GM18505 (cell line): ENCODE measurements at regions not wholly inside any gene's neighbourhood (a gene's known extent, or its start where the extent isn't known, plus 50 kb on each side); places are given as distances from the start of the nearest gene placed in this dataset.
"Not testable (repeated sequence)": the region's sequence is repeated elsewhere in the genome, so short reads cannot be mapped to it uniquely, and the experiment has no call there.

Source experiments
- ATAC-seq: cut with Tn5 transposase; IDR thresholded peaks from one replicate; pipeline ENCODE4 v1.9.1; 2021; ENCODE audit not compliant: unreplicated experiment
- POLR2A ChIP-seq: IDR thresholded peaks from 4 replicates; pipeline ENCODE4 v1.6.1; 2011; ENCODE audit warnings: borderline replicate concordance; ENCODE audit not compliant: insufficient read depth, insufficient read length; ENCODE audit errors: extremely low read depth

DNA sequence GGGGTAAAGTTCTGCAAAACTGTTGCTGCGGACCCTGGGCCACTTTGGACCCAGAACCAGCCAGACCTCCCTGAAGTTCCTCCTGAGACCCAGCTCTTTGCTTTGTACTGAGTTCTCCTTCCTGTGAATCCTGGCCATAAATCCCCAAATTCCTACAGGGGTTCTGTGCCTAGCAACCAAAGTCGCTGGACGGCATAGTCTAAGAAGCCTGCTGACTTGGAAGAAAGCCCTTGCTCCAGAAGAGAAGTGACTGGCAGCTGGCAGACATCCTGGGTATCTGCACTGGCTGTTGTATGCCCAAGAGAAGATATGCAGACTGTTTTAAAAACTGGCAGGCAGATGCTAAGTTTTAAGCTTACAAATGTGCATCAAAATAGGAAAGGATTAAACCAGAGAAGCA is 99.9 kb upstream of the SLC24A4 start:
- no peak for ATAC-seq
- TF ChIP-seq POLR2A, result no peak

DNA sequence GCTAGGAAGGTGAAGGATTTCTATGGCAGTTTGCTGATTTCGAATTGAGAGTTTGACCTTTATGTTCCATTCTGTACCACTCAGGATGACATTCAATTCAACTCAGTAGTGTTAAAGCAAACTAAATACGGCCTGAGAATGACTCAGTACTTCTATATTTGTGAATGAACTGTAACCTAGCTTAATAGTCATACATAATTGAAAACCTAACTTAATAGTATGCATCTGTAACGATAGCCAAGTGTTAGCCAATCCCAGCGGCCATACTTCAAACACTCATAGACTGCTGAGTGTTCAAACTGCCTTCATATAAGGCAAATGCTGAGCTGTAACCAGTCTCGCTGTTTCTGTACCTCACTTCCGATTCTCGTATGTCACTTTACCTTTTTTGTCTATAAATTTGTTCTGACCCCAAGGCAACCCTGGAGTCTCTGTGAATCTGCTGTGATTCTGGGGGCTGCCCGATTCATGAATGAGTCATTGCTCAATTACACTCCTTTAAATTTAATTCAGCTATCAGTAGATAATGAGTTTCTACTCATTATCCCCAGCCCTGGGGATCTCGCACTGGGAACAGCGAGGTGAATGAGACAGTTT is 98.5 kb upstream of the SLC24A4 start:
- no peak for ATAC-seq
- no peak for TF ChIP-seq POLR2A

- no peak for ATAC-seq
- TF ChIP-seq POLR2A, result no peak
Observed at GRCh38 chr14:92225731-92226130, 97.2 kb upstream of the SLC24A4 start.

DNA sequence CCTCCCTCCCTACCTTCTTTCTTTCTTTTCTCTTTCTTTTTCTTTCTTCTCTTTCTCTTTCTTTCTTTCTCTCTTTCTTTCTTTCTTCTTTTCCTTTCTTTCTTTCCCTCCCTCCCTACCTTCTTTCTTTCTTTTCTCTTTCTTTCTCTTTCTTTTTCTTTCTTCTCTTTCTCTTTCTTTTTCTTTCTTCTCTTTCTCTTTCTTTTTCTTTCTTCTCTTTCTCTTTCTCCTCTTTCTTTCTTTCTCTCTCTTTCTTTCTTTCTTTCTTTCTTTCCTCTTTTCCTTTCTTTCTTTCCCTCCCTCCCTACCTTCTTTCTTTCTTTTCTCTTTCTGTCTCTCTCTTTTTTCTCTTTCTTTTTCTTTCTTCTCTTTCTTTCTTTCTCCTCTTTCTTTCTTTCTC is 96.8 kb upstream of the SLC24A4 start:
- ATAC-seq, result not testable (repeated sequence)

GRCh38 chr14:92236243-92236900 is 86.6 kb upstream of the SLC24A4 start:
- no peak for TF ChIP-seq POLR2A
- ATAC-seq, result no peak

DNA sequence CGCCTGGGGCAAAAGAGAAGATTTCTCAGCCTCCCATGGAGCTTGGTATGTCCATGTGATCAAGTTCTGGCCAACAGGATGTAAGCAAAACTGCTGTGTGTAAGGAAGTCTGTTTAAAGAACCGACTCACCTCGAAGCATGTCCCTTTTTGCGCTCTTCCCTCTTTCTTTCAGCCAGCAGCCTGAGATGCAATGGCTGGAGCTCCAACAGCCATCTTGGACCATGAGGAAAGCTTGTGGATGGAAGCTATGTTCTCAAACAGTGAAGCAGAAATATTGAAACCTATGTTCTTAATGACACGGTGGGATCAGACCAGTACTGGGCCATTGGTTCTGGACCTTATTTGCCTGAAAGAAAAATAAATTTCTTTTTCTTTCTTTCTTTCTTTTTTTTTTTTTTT is 82.3 kb upstream of the SLC24A4 start:
- ATAC-seq, result no peak
- no peak for TF ChIP-seq POLR2A

- ATAC-seq, result no peak
- no peak for TF ChIP-seq POLR2A
Observed at GRCh38 chr14:92241966-92242595, 80.9 kb upstream of the SLC24A4 start.

GRCh38 chr14:92244805-92245204 is 78.2 kb upstream of the SLC24A4 start:
- TF ChIP-seq POLR2A, result no peak
- ATAC-seq, result no peak

DNA sequence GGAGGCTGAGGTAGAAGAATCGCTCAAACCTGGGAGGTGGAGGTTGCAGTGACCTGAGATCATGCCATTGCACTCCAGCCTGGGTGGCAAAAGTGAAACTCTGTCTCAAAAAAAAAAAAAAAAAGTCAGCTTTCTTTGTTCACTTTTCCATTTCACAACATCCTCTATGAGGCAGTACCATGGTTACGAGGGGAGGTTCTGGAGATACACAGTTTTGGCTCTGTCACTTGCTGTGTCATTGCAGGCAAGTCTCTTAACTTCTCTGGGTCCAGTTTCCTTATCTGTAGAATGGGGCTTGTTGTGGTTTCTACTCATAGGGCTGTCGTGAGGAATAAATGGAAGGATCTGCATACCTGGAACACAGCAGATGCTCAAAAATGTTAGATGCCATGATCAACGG is 75.6 kb upstream of the SLC24A4 start:
- ATAC-seq, result no peak
- TF ChIP-seq POLR2A, result no peak

- no peak for ATAC-seq
- TF ChIP-seq POLR2A, result no peak
Observed at GRCh38 chr14:92247947-92248346, 75.0 kb upstream of the SLC24A4 start.

GRCh38 chr14:92248696-92249095 is 74.3 kb upstream of the SLC24A4 start:
- TF ChIP-seq POLR2A, result no peak
- ATAC-seq, result no peak

- ATAC-seq, result not testable (repeated sequence)
Observed at GRCh38 chr14:92250366-92250765, 72.6 kb upstream of the SLC24A4 start.

GRCh38 chr14:92252323-92252722 is 70.6 kb upstream of the SLC24A4 start:
- no peak for ATAC-seq
- TF ChIP-seq POLR2A, result no peak

GRCh38 chr14:92253381-92253894 is 69.5 kb upstream of the SLC24A4 start:
- no peak for ATAC-seq
- TF ChIP-seq POLR2A, result no peak

- no peak for ATAC-seq
- TF ChIP-seq POLR2A, result no peak
Observed at GRCh38 chr14:92254786-92255185, 68.2 kb upstream of the SLC24A4 start.

DNA sequence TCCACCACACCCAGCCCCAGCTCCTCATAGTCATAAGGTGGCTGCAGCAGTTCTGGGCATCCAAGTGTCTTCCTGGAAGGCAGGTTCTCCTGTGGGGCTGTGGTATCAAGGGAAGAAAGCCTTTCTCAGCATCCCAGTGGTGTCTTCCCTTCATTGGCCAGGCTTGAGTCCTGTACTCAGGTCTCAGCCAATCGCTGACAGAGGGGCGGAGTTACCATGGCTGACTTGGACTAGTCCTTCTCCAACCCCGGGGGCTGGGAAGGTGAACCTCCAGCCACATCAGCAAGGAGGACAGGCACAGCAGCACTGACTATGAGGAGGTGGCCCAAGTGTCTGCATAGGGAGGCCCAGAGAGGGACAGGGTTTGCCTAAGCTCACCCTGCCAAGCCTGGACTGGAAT is 64.0 kb upstream of the SLC24A4 start:
- no peak for TF ChIP-seq POLR2A
- no peak for ATAC-seq
